HL-60 (cell line): ENCODE measurements at regions not wholly inside any gene's neighbourhood (a gene's known extent, or its start where the extent isn't known, plus 50 kb on each side); places are given as distances from the start of the nearest gene placed in this dataset.

Experiments
- DNase-seq, 2 experiments: peaks; one replicate each; pipeline ENCODE4 v3.0.0-alpha.2; 2010 to 2020; ENCODE audit warnings: low read depth in 1 of 2, low spot score in 1 of 2
- H3K27ac ChIP-seq: fragments of 250-450 bp; sonication (Bioruptor Pico); replicated peaks from 2 replicates; pipeline ENCODE4 v1.5.1; 2020; ENCODE audit warnings: mild to moderate bottlenecking, moderate library complexity
- H3K27me3 ChIP-seq: fragments of 250-450 bp; sonication (Bioruptor Pico); 2 replicates; pipeline ENCODE4 v1.5.1; 2021; ENCODE audit warnings: mild to moderate bottlenecking, moderate library complexity; ENCODE audit not compliant: insufficient read depth, poor library complexity, severe bottlenecking
- H3K4me3 ChIP-seq: replicated peaks from 2 replicates; pipeline ENCODE4 v1.5.1; 2011; ENCODE audit warnings: mild to moderate bottlenecking, control low read depth, low read length; ENCODE audit not compliant: insufficient read depth
- CTCF ChIP-seq: IDR thresholded peaks from one replicate; pipeline ENCODE4 v1.5.1; 2011; ENCODE audit warnings: low read length, control low read depth, inconsistent platforms; ENCODE audit not compliant: insufficient read depth
- GABPA ChIP-seq: IDR thresholded peaks from 2 replicates; pipeline ENCODE4 v1.6.1; 2012; ENCODE audit warnings: low read depth
- POLR2AphosphoS5 ChIP-seq: IDR thresholded peaks from 2 replicates; pipeline ENCODE4 v1.6.1; 2012; ENCODE audit warnings: low read depth
- REST ChIP-seq: IDR thresholded peaks from 2 replicates; pipeline ENCODE4 v1.6.1; 2012; ENCODE audit warnings: low read depth; ENCODE audit not compliant: insufficient replicate concordance
- SPI1 ChIP-seq: IDR thresholded peaks from 2 replicates; pipeline ENCODE4 v1.6.1; 2012; ENCODE audit warnings: low read depth, mild to moderate bottlenecking, borderline replicate concordance

GRCh38 chr4:141518222-141518621 lies 118.2 kb upstream of the IL15 start:
- H3K27me3 ChIP-seq: no peaks in the 10 kb centered on the region
- no peak for DNase-seq
- H3K4me3 ChIP-seq: no peak overlapping the region
- no peak overlapping the region for H3K27ac ChIP-seq
- no peak for TF ChIP-seq GABPA
- TF ChIP-seq REST: no peak
- TF ChIP-seq POLR2AphosphoS5: no peak
- no peak for TF ChIP-seq SPI1
- TF ChIP-seq CTCF: no peak

- H3K27ac ChIP-seq: no peak overlapping the region
Observed at GRCh38 chr4:141524116-141524515, 112.3 kb upstream of the IL15 start.

GRCh38 chr4:141524841-141525240 lies 111.5 kb upstream of the IL15 start:
- DNase-seq: no peak
- no peak for TF ChIP-seq POLR2AphosphoS5
- TF ChIP-seq SPI1: no peak
- no peak for TF ChIP-seq CTCF
- Histone ChIP-seq H3K27ac (no peak overlapping the region), H3K4me3 (no peak overlapping the region), H3K27me3 (no peaks in the 10 kb centered on the region)

More at GRCh38 chr4:141524116-141524515, 112.3 kb upstream of the IL15 start:
- DNase-seq: no peak
- TF ChIP-seq REST (no peak), GABPA (no peak), CTCF (no peak), POLR2AphosphoS5 (no peak), SPI1 (no peak)
- H3K4me3 ChIP-seq: no peak overlapping the region
- no peaks in the 10 kb centered on the region for H3K27me3 ChIP-seq

GRCh38 chr4:141530627-141531026 lies 105.8 kb upstream of the IL15 start:
- H3K4me3 ChIP-seq: no peak overlapping the region
- TF ChIP-seq POLR2AphosphoS5: no peak
- no peak for TF ChIP-seq GABPA
- TF ChIP-seq SPI1: no peak
- no peak for TF ChIP-seq CTCF
- TF ChIP-seq REST: no peak
- no peaks in the 10 kb centered on the region for H3K27me3 ChIP-seq

More at GRCh38 chr4:141530627-141531026, 105.8 kb upstream of the IL15 start:
- DNase-seq: no peak
- no peak overlapping the region for H3K27ac ChIP-seq
